ENCODE measurements at regions not wholly inside any gene's neighbourhood (a gene's known extent, or its start where the extent isn't known, plus 50 kb on each side); places are given as distances from the start of the nearest gene placed in this dataset.

- TF ChIP-seq CTCF (conservative IDR thresholded peaks at IDR 0.05; ENCODE audit: low read length) (no peak), EZH2phosphoT487 (IDR thresholded peaks at IDR 0.05; ENCODE audit: borderline replicate concordance) (no peak)
- H4K20me1 ChIP-seq (ENCODE audit: insufficient read depth, low read length, poor library complexity, severe bottlenecking): no peaks in the 10 kb centered on the region
- H3K9ac ChIP-seq (ENCODE audit: low read depth, low read length, poor library complexity, severe bottlenecking): no peak overlapping the region
- H3K4me2 ChIP-seq (ENCODE audit: low read depth, low read length, poor library complexity, severe bottlenecking): no peak overlapping the region
- no peak overlapping the region for H3K4me3 ChIP-seq (ENCODE audit: low read length, poor library complexity, severe bottlenecking)
- 0 out of 2 replicates have a peak overlapping the region, but pooled peaks have one; percentile 43 for H2AFZ ChIP-seq (ENCODE audit: low read length)
- H3F3A ChIP-seq (ENCODE audit: low read depth): no peaks in the 10 kb centered on the region
- H3K36me3 ChIP-seq (ENCODE audit: insufficient read depth, low read length): no peaks in the 10 kb centered on the region
- no peaks in the 10 kb centered on the region for H3K27me3 ChIP-seq (ENCODE audit: insufficient read depth, low read length, poor library complexity, severe bottlenecking)
- H3K9me2 ChIP-seq (replicated peaks; ENCODE audit: low read depth, low read length): no peaks in the 10 kb centered on the region
- H3K4me1 ChIP-seq (ENCODE audit: insufficient read depth, low read length, poor library complexity, severe bottlenecking): peaks cover 4% of the 10 kb centered on the region
- no peaks in the 10 kb centered on the region for H3K9me3 ChIP-seq (ENCODE audit: insufficient read depth, low read depth, low read length)
- no peaks in the 10 kb centered on the region for H3K79me2 ChIP-seq (ENCODE audit: insufficient read depth, low read length)
Observed at GRCh38 chr21:29238053-29238966, 60.4 kb upstream of the BACH1 start.

DNA sequence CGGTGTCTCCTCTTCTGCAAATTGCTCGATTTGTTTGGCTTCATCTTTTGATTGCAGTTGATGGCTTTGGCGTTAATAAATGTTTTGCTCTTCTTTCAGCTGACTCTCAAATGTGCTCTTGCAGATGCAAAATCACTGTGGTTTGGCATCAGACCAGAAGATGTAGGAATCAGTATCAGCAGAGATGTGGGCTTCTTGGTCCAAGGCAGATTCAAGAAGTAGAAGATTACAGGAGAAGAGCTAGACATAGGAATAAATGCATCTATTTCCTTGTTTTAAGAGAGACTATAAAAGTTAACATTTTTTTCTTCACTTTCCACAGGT is 59.8 kb upstream of the BACH1 start:
- no peak overlapping the region for H3K9ac ChIP-seq (ENCODE audit: low read depth, low read length, poor library complexity, severe bottlenecking)
- H3K9me3 ChIP-seq (ENCODE audit: insufficient read depth, low read depth, low read length): no peaks in the 10 kb centered on the region
- H3F3A ChIP-seq (ENCODE audit: low read depth): no peaks in the 10 kb centered on the region
- H3K79me2 ChIP-seq (ENCODE audit: insufficient read depth, low read length): no peaks in the 10 kb centered on the region
- H3K9me2 ChIP-seq (replicated peaks; ENCODE audit: low read depth, low read length): no peaks in the 10 kb centered on the region
- H3K4me2 ChIP-seq (ENCODE audit: low read depth, low read length, poor library complexity, severe bottlenecking): no peak overlapping the region
- H2AFZ ChIP-seq (ENCODE audit: low read length): no peak overlapping the region
- no peaks in the 10 kb centered on the region for H3K27me3 ChIP-seq (ENCODE audit: insufficient read depth, low read length, poor library complexity, severe bottlenecking)
- no peaks in the 10 kb centered on the region for H4K20me1 ChIP-seq (ENCODE audit: insufficient read depth, low read length, poor library complexity, severe bottlenecking)
- H3K4me3 ChIP-seq (ENCODE audit: low read length, poor library complexity, severe bottlenecking): no peak overlapping the region
- peaks cover 4% of the 10 kb centered on the region for H3K4me1 ChIP-seq (ENCODE audit: insufficient read depth, low read length, poor library complexity, severe bottlenecking)
- H3K36me3 ChIP-seq (ENCODE audit: insufficient read depth, low read length): no peaks in the 10 kb centered on the region
- TF ChIP-seq EZH2phosphoT487 (IDR thresholded peaks at IDR 0.05; ENCODE audit: borderline replicate concordance) (no peak), CTCF (conservative IDR thresholded peaks at IDR 0.05; ENCODE audit: low read length) (no peak)

GRCh38 chr21:29240136-29240535 is 58.6 kb upstream of the BACH1 start:
- TF ChIP-seq CTCF (conservative IDR thresholded peaks at IDR 0.05; ENCODE audit: low read length) (no peak), EZH2phosphoT487 (IDR thresholded peaks at IDR 0.05; ENCODE audit: borderline replicate concordance) (no peak)
- Histone ChIP-seq H3K4me3 (ENCODE audit: low read length, poor library complexity, severe bottlenecking) (no peak overlapping the region), H3K4me1 (ENCODE audit: insufficient read depth, low read length, poor library complexity, severe bottlenecking) (peaks cover 4% of the 10 kb centered on the region), H3K27me3 (ENCODE audit: insufficient read depth, low read length, poor library complexity, severe bottlenecking) (no peaks in the 10 kb centered on the region), H3K9ac (ENCODE audit: low read depth, low read length, poor library complexity, severe bottlenecking) (no peak overlapping the region), H3F3A (ENCODE audit: low read depth) (no peaks in the 10 kb centered on the region), H3K79me2 (ENCODE audit: insufficient read depth, low read length) (no peaks in the 10 kb centered on the region), H4K20me1 (ENCODE audit: insufficient read depth, low read length, poor library complexity, severe bottlenecking) (no peaks in the 10 kb centered on the region), H2AFZ (ENCODE audit: low read length) (no peak overlapping the region), H3K36me3 (ENCODE audit: insufficient read depth, low read length) (no peaks in the 10 kb centered on the region), H3K9me3 (ENCODE audit: insufficient read depth, low read depth, low read length) (no peaks in the 10 kb centered on the region), H3K4me2 (ENCODE audit: low read depth, low read length, poor library complexity, severe bottlenecking) (no peak overlapping the region), H3K9me2 (replicated peaks; ENCODE audit: low read depth, low read length) (no peaks in the 10 kb centered on the region)

Data from Loucy (cell line).